Activated CD4-positive, alpha-beta memory T cell treated with anti-CD3 and anti-CD28 coated beads for 36 hours (primary cell): ENCODE measurements at regions not wholly inside any gene's neighbourhood (a gene's known extent, or its start where the extent isn't known, plus 50 kb on each side); places are given as distances from the start of the nearest gene placed in this dataset.

Experiments used
- CTCF ChIA-PET: fragments of 350-600 bp; sonication (Branson Sonifier 250); formaldehyde crosslinking; loops from one replicate; lab custom pipeline; 2021; ENCODE audit warnings: antibody characterized with exemption, inconsistent platforms; lab: Charles Lee
- POLR2A ChIA-PET: fragments of 350-600 bp; sonication (Branson Sonifier 250); formaldehyde crosslinking; loops from one replicate; lab custom pipeline; 2021; ENCODE audit warnings: antibody characterized with exemption; lab: Charles Lee
- DNase-seq: peaks from one replicate; pipeline ENCODE4 v3.0.0-alpha.2; 2020
- H3K27ac Mint-ChIP-seq: one replicate; pipeline ENCODE4 v1.8.0; 2021; ENCODE audit warnings: mixed read lengths
- H3K27me3 Mint-ChIP-seq: one replicate; pipeline ENCODE4 v1.8.0; 2021; ENCODE audit warnings: mixed read lengths
- H3K36me3 Mint-ChIP-seq: one replicate; pipeline ENCODE4 v1.8.0; 2021; ENCODE audit warnings: mixed read lengths
- H3K4me1 Mint-ChIP-seq: one replicate; pipeline ENCODE4 v1.8.0; 2021; ENCODE audit warnings: low read depth, mixed read lengths
- H3K4me3 Mint-ChIP-seq: one replicate; pipeline ENCODE4 v1.8.0; 2021; ENCODE audit warnings: mild to moderate bottlenecking, mixed read lengths
- H3K9me3 Mint-ChIP-seq: one replicate; pipeline ENCODE4 v1.8.0; 2021; ENCODE audit warnings: mixed read lengths
- intact Hi-C: fragments of 100-400 bp; cut with micrococcal nuclease; formaldehyde crosslinking; loops from one replicate; pipeline ENCODE4 v1.15.1; 2023

- Mint-ChIP-seq H3K4me3 (no peak overlapping the region), H3K4me1 (no peaks in the 10 kb centered on the region), H3K9me3 (no peaks in the 10 kb centered on the region), H3K27ac (no peak overlapping the region), H3K27me3 (no peaks in the 10 kb centered on the region), H3K36me3 (no peaks in the 10 kb centered on the region)
- intact Hi-C loops: no loop called here
- POLR2A ChIA-PET: no interaction called here
- CTCF ChIA-PET: interaction anchor here (1.4 to 2.1 kb wide), 2 partner anchors 31 to 260 kb away, joined by 4 to 8 read pairs; no protein-coding TSS in a partner anchor
- DNase-seq: no peak
Measured at GRCh38 chr2:11092701-11093335, 62.4 kb upstream of the SLC66A3 start.

- no peak overlapping the region for H3K4me3 Mint-ChIP-seq
- intact Hi-C loops: no loop called here
- no peaks in the 10 kb centered on the region for H3K36me3 Mint-ChIP-seq
- ChIA-PET CTCF (interaction anchor here (1.4 to 2.1 kb wide), 2 partner anchors 31 to 261 kb away, joined by 4 to 8 read pairs; no protein-coding TSS in a partner anchor), POLR2A (no interaction called here)
- H3K4me1 Mint-ChIP-seq: no peaks in the 10 kb centered on the region
- H3K27me3 Mint-ChIP-seq: no peaks in the 10 kb centered on the region
- H3K27ac Mint-ChIP-seq: no peak overlapping the region
- no peaks in the 10 kb centered on the region for H3K9me3 Mint-ChIP-seq
- DNase-seq: no peak
Measured at GRCh38 chr2:11093467-11093866, 61.8 kb upstream of the SLC66A3 start.

- DNase-seq: no peak
- Mint-ChIP-seq H3K27me3 (no peaks in the 10 kb centered on the region), H3K4me3 (no peak overlapping the region), H3K36me3 (no peaks in the 10 kb centered on the region), H3K27ac (no peak overlapping the region), H3K4me1 (no peaks in the 10 kb centered on the region), H3K9me3 (no peaks in the 10 kb centered on the region)
- CTCF ChIA-PET: interaction anchor here (1.4 to 2.1 kb wide), 2 partner anchors 30 to 261 kb away, joined by 4 to 8 read pairs; no protein-coding TSS in a partner anchor
- POLR2A ChIA-PET: no interaction called here
- intact Hi-C loops: no loop called here
Measured at GRCh38 chr2:11094021-11094810, 61.1 kb upstream of the SLC66A3 start.

- Mint-ChIP-seq H3K9me3 (no peaks in the 10 kb centered on the region), H3K36me3 (no peaks in the 10 kb centered on the region), H3K27ac (no peak overlapping the region), H3K4me1 (no peaks in the 10 kb centered on the region), H3K27me3 (no peaks in the 10 kb centered on the region), H3K4me3 (no peak overlapping the region)
- DNase-seq: no peak
- CTCF ChIA-PET: no interaction called here
- intact Hi-C loops: no loop called here
- POLR2A ChIA-PET: no interaction called here
Measured at GRCh38 chr2:11096591-11096990, 58.7 kb upstream of the SLC66A3 start.

- no peaks in the 10 kb centered on the region for H3K27me3 Mint-ChIP-seq
- ChIA-PET CTCF (no interaction called here), POLR2A (no interaction called here)
- no peak overlapping the region for H3K27ac Mint-ChIP-seq
- intact Hi-C loops: no loop called here
- no peak overlapping the region for H3K4me3 Mint-ChIP-seq
- DNase-seq: no peak
- H3K9me3 Mint-ChIP-seq: no peaks in the 10 kb centered on the region
- no peaks in the 10 kb centered on the region for H3K36me3 Mint-ChIP-seq
- no peaks in the 10 kb centered on the region for H3K4me1 Mint-ChIP-seq
Measured at GRCh38 chr2:11097038-11097720, 58.1 kb upstream of the SLC66A3 start.

GRCh38 chr2:11097854-11098387, 57.3 kb upstream of the SLC66A3 start:
- Mint-ChIP-seq H3K27me3 (no peaks in the 10 kb centered on the region), H3K4me3 (no peak overlapping the region), H3K4me1 (peaks cover under 1% of the 10 kb centered on the region), H3K27ac (no peak overlapping the region), H3K9me3 (no peaks in the 10 kb centered on the region), H3K36me3 (no peaks in the 10 kb centered on the region)
- no peak for DNase-seq
- POLR2A ChIA-PET: no interaction called here
- intact Hi-C loops: no loop called here
- CTCF ChIA-PET: no interaction called here

GRCh38 chr2:11099122-11100065, 55.9 kb upstream of the SLC66A3 start:
- H3K27ac Mint-ChIP-seq: no peak overlapping the region

GRCh38 chr2:11100130-11100529, 55.1 kb upstream of the SLC66A3 start:
- CTCF ChIA-PET: no interaction called here
- Mint-ChIP-seq H3K4me3 (no peak overlapping the region), H3K27ac (no peak overlapping the region), H3K9me3 (no peaks in the 10 kb centered on the region), H3K36me3 (no peaks in the 10 kb centered on the region), H3K4me1 (peaks cover 20% of the 10 kb centered on the region), H3K27me3 (no peaks in the 10 kb centered on the region)
- intact Hi-C loops: no loop called here
- no peak for DNase-seq
- POLR2A ChIA-PET: no interaction called here

More at GRCh38 chr2:11099122-11100065, 55.9 kb upstream of the SLC66A3 start:
- CTCF ChIA-PET: no interaction called here
- intact Hi-C loops: no loop called here
- no peaks in the 10 kb centered on the region for H3K36me3 Mint-ChIP-seq
- H3K27me3 Mint-ChIP-seq: no peaks in the 10 kb centered on the region
- POLR2A ChIA-PET: no interaction called here
- H3K9me3 Mint-ChIP-seq: no peaks in the 10 kb centered on the region
- H3K4me1 Mint-ChIP-seq: peaks cover 14% of the 10 kb centered on the region
- DNase-seq: no peak
- no peak overlapping the region for H3K4me3 Mint-ChIP-seq

- intact Hi-C loops: no loop called here
- no peak overlapping the region for H3K4me3 Mint-ChIP-seq
- H3K36me3 Mint-ChIP-seq: no peaks in the 10 kb centered on the region
- no peak for DNase-seq
- no peaks in the 10 kb centered on the region for H3K9me3 Mint-ChIP-seq
- H3K27me3 Mint-ChIP-seq: no peaks in the 10 kb centered on the region
- ChIA-PET POLR2A (no interaction called here), CTCF (interaction anchor here (0.6 kb wide), 1 partner anchor 130 kb away, joined by 4 read pairs; no protein-coding TSS in a partner anchor)
- H3K27ac Mint-ChIP-seq: no peak overlapping the region
- H3K4me1 Mint-ChIP-seq: peaks cover 27% of the 10 kb centered on the region
Measured at GRCh38 chr2:11100976-11101375, 54.3 kb upstream of the SLC66A3 start.

- no peak for DNase-seq
- POLR2A ChIA-PET: no interaction called here
- CTCF ChIA-PET: interaction anchor here (0.6 kb wide), 1 partner anchor 130 kb away, joined by 4 read pairs; no protein-coding TSS in a partner anchor
- H3K4me1 Mint-ChIP-seq: peaks cover 30% of the 10 kb centered on the region
- intact Hi-C loops: no loop called here
- no peak overlapping the region for H3K27ac Mint-ChIP-seq
- H3K4me3 Mint-ChIP-seq: no peak overlapping the region
- no peaks in the 10 kb centered on the region for H3K9me3 Mint-ChIP-seq
- no peaks in the 10 kb centered on the region for H3K27me3 Mint-ChIP-seq
- no peaks in the 10 kb centered on the region for H3K36me3 Mint-ChIP-seq
Measured at GRCh38 chr2:11101430-11101829, 53.8 kb upstream of the SLC66A3 start.

- ChIA-PET CTCF (interaction anchor here (0.6 to 1.1 kb wide), 2 partner anchors 42 to 270 kb away, joined by 3 to 4 read pairs; no protein-coding TSS in a partner anchor), POLR2A (no interaction called here)
- intact Hi-C loops: no loop called here
- no peak overlapping the region for H3K27ac Mint-ChIP-seq
- no peaks in the 10 kb centered on the region for H3K9me3 Mint-ChIP-seq
- H3K27me3 Mint-ChIP-seq: no peaks in the 10 kb centered on the region
- peaks cover 32% of the 10 kb centered on the region for H3K4me1 Mint-ChIP-seq
- H3K36me3 Mint-ChIP-seq: no peaks in the 10 kb centered on the region
- no peak for DNase-seq
- no peak overlapping the region for H3K4me3 Mint-ChIP-seq
Measured at GRCh38 chr2:11102466-11102865, 52.8 kb upstream of the SLC66A3 start.
